IMR-90 (cell line): ENCODE measurements at regions not wholly inside any gene's neighbourhood (a gene's known extent, or its start where the extent isn't known, plus 50 kb on each side); places are given as distances from the start of the nearest gene placed in this dataset.

Experiments
- ATAC-seq: fragments of 200-7000 bp; cut with Tn5 transposase; 2 replicates; pipeline ENCODE4 v1.9.1; 2020; ENCODE audit warnings: low read depth, mild to moderate bottlenecking, moderate library complexity
- BruUV-seq: library from RNA; stranded (reverse); fragments of 400-500 nt; replicated peaks from 2 replicates; lab custom pipeline; 2021; lab: Mats Ljungman, UMichigan
- CTCF ChIA-PET: fragments of 300-600 bp; formaldehyde crosslinking; extraction: SDS; loops from one replicate; lab custom pipeline; 2021; ENCODE audit warnings: antibody characterized with exemption; lab: Yijun Ruan, JAX
- POLR2A ChIA-PET: fragments of 300-600 bp; sonication (Branson Sonifier 250); formaldehyde crosslinking; loops from one replicate; lab custom pipeline; 2022; ENCODE audit warnings: antibody characterized with exemption; ENCODE audit not compliant: unreplicated experiment; lab: Charles Lee
- DNase-seq: peaks from one replicate; pipeline ENCODE4 v3.0.0; 2013
- H2AFZ ChIP-seq: replicated peaks from 2 replicates; pipeline ENCODE3; 2013; ENCODE audit warnings: low read length, mild to moderate bottlenecking; ENCODE audit not compliant: poor library complexity
- H2AK5ac ChIP-seq: 2 replicates; pipeline ENCODE4 v1.6.1; 2013; ENCODE audit warnings: low read depth, low read length, inconsistent platforms
- H2AK9ac ChIP-seq: replicated peaks from 2 replicates; pipeline ENCODE3; 2013; ENCODE audit warnings: mild to moderate bottlenecking, low read depth, low read length, moderate library complexity; ENCODE audit not compliant: poor library complexity
- H2BK120ac ChIP-seq: 2 replicates; pipeline ENCODE4 v1.6.1; 2013; ENCODE audit warnings: low read depth, low read length, inconsistent platforms
- H2BK15ac ChIP-seq: 3 replicates; pipeline ENCODE4 v1.6.1; 2013; ENCODE audit warnings: low read depth, low read length, inconsistent platforms
- H2BK20ac ChIP-seq: 2 replicates; pipeline ENCODE4 v1.6.1; 2013; ENCODE audit warnings: low read depth, mild to moderate bottlenecking, inconsistent platforms, low read length, moderate library complexity
- H2BK5ac ChIP-seq: 2 replicates; pipeline ENCODE4 v1.6.1; 2013; ENCODE audit warnings: mild to moderate bottlenecking, low read depth, low read length, inconsistent platforms; ENCODE audit not compliant: poor library complexity, severe bottlenecking
- H3K14ac ChIP-seq: replicated peaks from 2 replicates; pipeline ENCODE4 v1.6.1; 2013; ENCODE audit warnings: low read depth, low read length, inconsistent platforms
- H3K18ac ChIP-seq: 2 replicates; pipeline ENCODE4 v1.6.1; 2013; ENCODE audit warnings: low read depth, low read length, control low read depth
- H3K23ac ChIP-seq: 2 replicates; pipeline ENCODE4 v1.6.1; 2013; ENCODE audit warnings: low read depth, low read length, inconsistent platforms
- H3K27ac ChIP-seq: 2 replicates; pipeline ENCODE4 v1.5.1; 2013; ENCODE audit warnings: mild to moderate bottlenecking, control low read depth, low read length; ENCODE audit not compliant: insufficient read depth
- H3K27me3 ChIP-seq: 2 replicates; pipeline ENCODE4 v1.6.1; 2013; ENCODE audit warnings: low read length; ENCODE audit not compliant: control insufficient read depth, insufficient read depth
- H3K36me3 ChIP-seq: 2 replicates; pipeline ENCODE4 v1.6.1; 2013; ENCODE audit warnings: low read length, mixed read lengths; ENCODE audit not compliant: control insufficient read depth, insufficient read depth
- H3K4ac ChIP-seq: 2 replicates; pipeline ENCODE4 v1.6.1; 2013; ENCODE audit warnings: low read depth, low read length, inconsistent platforms
- H3K4me1 ChIP-seq: 2 replicates; pipeline ENCODE4 v1.6.1; 2013; ENCODE audit warnings: low read length, mixed read lengths; ENCODE audit not compliant: control insufficient read depth, insufficient read depth
- H3K4me2 ChIP-seq: 2 replicates; pipeline ENCODE4 v1.6.1; 2013; ENCODE audit warnings: low read depth, mild to moderate bottlenecking, control low read depth, low read length, moderate library complexity
- H3K4me3 ChIP-seq: 2 replicates; pipeline ENCODE4 v1.5.1; 2013; ENCODE audit warnings: low read depth, mild to moderate bottlenecking, control low read depth, low read length, moderate library complexity; ENCODE audit not compliant: insufficient read depth
- H3K56ac ChIP-seq: 2 replicates; pipeline ENCODE4 v1.6.1; 2013; ENCODE audit warnings: low read length, inconsistent platforms; ENCODE audit not compliant: insufficient read depth; ENCODE audit errors: extremely low read depth
- H3K79me1 ChIP-seq, 2 experiments: 2 replicates each; pipeline ENCODE4 v1.6.1; 2013; ENCODE audit warnings: low read length in 2 of 2, inconsistent platforms in 1 of 2, low read depth in 1 of 2
- H3K9ac ChIP-seq: 2 replicates; pipeline ENCODE4 v1.6.1; 2013; ENCODE audit warnings: low read depth, low read length, control low read depth
- H3K9me1 ChIP-seq: 2 replicates; pipeline ENCODE4 v1.6.1; 2013; ENCODE audit warnings: low read length, inconsistent platforms; ENCODE audit not compliant: insufficient read depth
- H3K9me3 ChIP-seq: 2 replicates; pipeline ENCODE4 v1.6.1; 2013; ENCODE audit warnings: low read length; ENCODE audit not compliant: control insufficient read depth, insufficient read depth
- H4K20me1 ChIP-seq: 2 replicates; pipeline ENCODE4 v1.6.1; 2013; ENCODE audit warnings: low read length, inconsistent platforms; ENCODE audit not compliant: insufficient read depth
- H4K5ac ChIP-seq: 2 replicates; pipeline ENCODE4 v1.6.1; 2013; ENCODE audit warnings: mild to moderate bottlenecking, low read depth, low read length, control low read depth
- H4K8ac ChIP-seq, 2 experiments: 2 replicates each; pipeline ENCODE4 v1.6.1; 2013; ENCODE audit warnings: low read depth in 2 of 2, low read length in 2 of 2, control low read depth in 1 of 2, inconsistent platforms in 1 of 2
- H4K91ac ChIP-seq: 2 replicates; pipeline ENCODE4 v1.6.1; 2013; ENCODE audit warnings: low read depth, low read length, inconsistent platforms; ENCODE audit not compliant: insufficient read depth
- CHD1 ChIP-seq: IDR thresholded peaks from 2 replicates; pipeline ENCODE4 v1.6.1; 2012; ENCODE audit warnings: low read depth, low read length, improper control_type of control experiment
- CTCF ChIP-seq: conservative IDR thresholded peaks from 2 replicates; pipeline ENCODE4 v1.5.1; 2012; ENCODE audit warnings: mild to moderate bottlenecking, low read depth, low read length, improper control_type of control experiment
- ELK1 ChIP-seq: fragments of 150-350 bp; IDR thresholded peaks from 2 replicates; pipeline ENCODE4 v1.6.1; 2016; ENCODE audit warnings: low read depth, mild to moderate bottlenecking, low read length, moderate library complexity, borderline replicate concordance
- MAFK ChIP-seq: IDR thresholded peaks from 2 replicates; pipeline ENCODE4 v1.6.1; 2012; ENCODE audit warnings: low read depth, low read length, improper control_type of control experiment
- MAZ ChIP-seq: IDR thresholded peaks from 2 replicates; pipeline ENCODE4 v1.6.1; 2012; ENCODE audit warnings: low read depth, mild to moderate bottlenecking, low read length, improper control_type of control experiment, moderate library complexity, borderline replicate concordance
- NFE2L2 ChIP-seq: fragments of 150-350 bp; IDR thresholded peaks from 2 replicates; pipeline ENCODE4 v1.6.1; 2016; ENCODE audit warnings: low read depth, mild to moderate bottlenecking, low read length
- RAD21 ChIP-seq: IDR thresholded peaks from 2 replicates; pipeline ENCODE4 v1.6.1; 2012; ENCODE audit warnings: low read length, improper control_type of control experiment
- RCOR1 ChIP-seq: IDR thresholded peaks from 2 replicates; pipeline ENCODE4 v1.6.1; 2012; ENCODE audit warnings: mild to moderate bottlenecking, low read length, improper control_type of control experiment; ENCODE audit not compliant: insufficient replicate concordance
- RFX5 ChIP-seq: IDR thresholded peaks from 2 replicates; pipeline ENCODE4 v1.8.0; 2012; ENCODE audit warnings: low read depth, mild to moderate bottlenecking, low read length, moderate library complexity
- WGBS, 2 experiments: methylation state at CpG; one replicate each; pipeline versions ENCODE4 v1.1.5 to v1.1.7; 2013; ENCODE audit warnings: missing lambda C conversion rate in 2 of 2; ENCODE audit not compliant: insufficient read length in 1 of 2; ENCODE audit errors: extremely low coverage in 2 of 2; 5-methylcytosine and 5-hydroxymethylcytosine counted together
- dilution Hi-C: fragments of 300-500 bp; cut with HindIII; formaldehyde crosslinking; loops from one replicate; pipeline ENCODE4 v1.14.3; 2018; ENCODE audit warnings: low sequenced_read_pairs; ENCODE audit not compliant: unreplicated experiment
- in situ Hi-C: fragments of 300-500 bp; cut with MboI; formaldehyde crosslinking; loops from 3 replicates; pipeline ENCODE4 v1.14.3; 2019; ENCODE audit warnings: low sequenced_read_pairs, inconsistent platforms, mixed read lengths
- intact Hi-C: fragments of 100-400 bp; cut with micrococcal nuclease; formaldehyde crosslinking; loops from 2 replicates; pipeline ENCODE4 v1.10.0; 2022

- Histone ChIP-seq H2BK20ac (peak overlapping the region; percentile 98), H4K20me1 (no peaks in the 10 kb centered on the region), H3K18ac (peak overlapping the region; percentile 81; the same call in 1 of the 2 replicates), H2BK5ac (peak overlapping the region; percentile 32), H3K79me1 (peaks cover 0 to 37% of the 10 kb centered on the region in 2 experiments; a peak in 2 of 4 replicates), H3K9me3 (no peaks in the 10 kb centered on the region), H2AK9ac (peak overlapping the region; percentile 94), H3K23ac (peak overlapping the region; percentile 69), H4K5ac (peak overlapping the region; percentile 84; the same call in 1 of the 2 replicates), H3K56ac (peak overlapping the region; percentile 51; the same call in 1 of the 2 replicates), H3K9ac (peak overlapping the region; percentile 89), H3K4me2 (peak overlapping the region; percentile 92), H4K91ac (peak overlapping the region; percentile 81), H3K14ac (peak overlapping the region; percentile 58), H3K4me1 (peaks cover 30% of the 10 kb centered on the region), H3K27ac (peak overlapping the region; percentile 82), H3K36me3 (no peaks in the 10 kb centered on the region), H3K9me1 (peaks cover 18% of the 10 kb centered on the region), H2BK120ac (peak overlapping the region; percentile 99), H3K27me3 (no peaks in the 10 kb centered on the region), H4K8ac (peak overlapping the region; percentile 74 to 92; a peak in 3 of 4 replicates), H2AFZ (peak overlapping the region; percentile 90), H3K4ac (peak overlapping the region; percentile 99), H2BK15ac (peak overlapping the region; percentile 52; the same call in 1 of the 3 replicates), H2AK5ac (peak overlapping the region; percentile 92), H3K4me3 (peak overlapping the region; percentile 72)
- POLR2A ChIA-PET, result no interaction called here
- TF ChIP-seq RAD21, result no peak
- TF ChIP-seq CTCF, result no peak
- no peak for TF ChIP-seq ELK1
- TF ChIP-seq CHD1, result no peak
- no peak; the same call in 1 of the 2 replicates for TF ChIP-seq MAZ
- no peak for TF ChIP-seq RFX5
- TF ChIP-seq RCOR1, result no peak
- TF ChIP-seq MAFK, result no peak
- TF ChIP-seq NFE2L2, result no peak
- dilution Hi-C loops, result no loop called here
- DNase-seq, result no peak
- intact Hi-C loops, result no loop called here
- CTCF ChIA-PET, result no interaction called here
- in situ Hi-C loops, result no loop called here
- 3% methylated on average over 19 of the region's 75 CpGs; no CpG with 5 or more reads in 1 of the 2 experiments for WGBS, 2 experiments
- BruUV-seq, result no TSS peak
- peak; percentile 33 for ATAC-seq
Observed at GRCh38 chr11:69985641-69986439, 92.3 kb upstream of the ANO1 start.
